H1 (cell line): ENCODE measurements at regions not wholly inside any gene's neighbourhood (a gene's known extent, or its start where the extent isn't known, plus 50 kb on each side); places are given as distances from the start of the nearest gene placed in this dataset.

ENCODE experiments used
- BACH1 ChIP-seq: IDR thresholded peaks from 2 replicates; pipeline ENCODE4 v1.6.1; 2012; ENCODE audit warnings: low read length, improper control_type of control experiment
- CBX5 ChIP-seq: fragments of 300-800, 300-1000 bp; sonication (generic); IDR thresholded peaks from 2 replicates; pipeline ENCODE4 v1.7.1; 2016; ENCODE audit warnings: antibody characterized with exemption, low read length, low read depth
- EGR1 ChIP-seq: IDR thresholded peaks from 2 replicates; pipeline ENCODE4 v1.6.1; 2011; ENCODE audit warnings: low read depth, low read length, borderline replicate concordance
- RBBP5 ChIP-seq: IDR thresholded peaks from 2 replicates; pipeline ENCODE4 v1.7.1; 2012; ENCODE audit warnings: low read depth, mild to moderate bottlenecking, inconsistent platforms, low read length, moderate library complexity, borderline replicate concordance
- RFX5 ChIP-seq: IDR thresholded peaks from 2 replicates; pipeline ENCODE4 v1.6.1; 2011; ENCODE audit warnings: low read depth, low read length, improper control_type of control experiment, borderline replicate concordance
- ZNF274 ChIP-seq: IDR thresholded peaks from 2 replicates; pipeline ENCODE4 v1.7.0; 2012; ENCODE audit warnings: low read length, borderline replicate concordance; ENCODE audit errors: extremely low read depth
- TF ChIP-seq, protein P1 (sequence below): fragments of 300-600 bp; sonication (generic); IDR thresholded peaks from 2 replicates; pipeline ENCODE4 v1.7.1; 2012; ENCODE audit warnings: low read length, moderate library complexity, mild to moderate bottlenecking, inconsistent platforms; ENCODE audit not compliant: insufficient replicate concordance

GRCh38 chr12:4172999-4173398 is 100.6 kb upstream of the CCND2 start (continued):
- TF ChIP-seq, protein P1, sequence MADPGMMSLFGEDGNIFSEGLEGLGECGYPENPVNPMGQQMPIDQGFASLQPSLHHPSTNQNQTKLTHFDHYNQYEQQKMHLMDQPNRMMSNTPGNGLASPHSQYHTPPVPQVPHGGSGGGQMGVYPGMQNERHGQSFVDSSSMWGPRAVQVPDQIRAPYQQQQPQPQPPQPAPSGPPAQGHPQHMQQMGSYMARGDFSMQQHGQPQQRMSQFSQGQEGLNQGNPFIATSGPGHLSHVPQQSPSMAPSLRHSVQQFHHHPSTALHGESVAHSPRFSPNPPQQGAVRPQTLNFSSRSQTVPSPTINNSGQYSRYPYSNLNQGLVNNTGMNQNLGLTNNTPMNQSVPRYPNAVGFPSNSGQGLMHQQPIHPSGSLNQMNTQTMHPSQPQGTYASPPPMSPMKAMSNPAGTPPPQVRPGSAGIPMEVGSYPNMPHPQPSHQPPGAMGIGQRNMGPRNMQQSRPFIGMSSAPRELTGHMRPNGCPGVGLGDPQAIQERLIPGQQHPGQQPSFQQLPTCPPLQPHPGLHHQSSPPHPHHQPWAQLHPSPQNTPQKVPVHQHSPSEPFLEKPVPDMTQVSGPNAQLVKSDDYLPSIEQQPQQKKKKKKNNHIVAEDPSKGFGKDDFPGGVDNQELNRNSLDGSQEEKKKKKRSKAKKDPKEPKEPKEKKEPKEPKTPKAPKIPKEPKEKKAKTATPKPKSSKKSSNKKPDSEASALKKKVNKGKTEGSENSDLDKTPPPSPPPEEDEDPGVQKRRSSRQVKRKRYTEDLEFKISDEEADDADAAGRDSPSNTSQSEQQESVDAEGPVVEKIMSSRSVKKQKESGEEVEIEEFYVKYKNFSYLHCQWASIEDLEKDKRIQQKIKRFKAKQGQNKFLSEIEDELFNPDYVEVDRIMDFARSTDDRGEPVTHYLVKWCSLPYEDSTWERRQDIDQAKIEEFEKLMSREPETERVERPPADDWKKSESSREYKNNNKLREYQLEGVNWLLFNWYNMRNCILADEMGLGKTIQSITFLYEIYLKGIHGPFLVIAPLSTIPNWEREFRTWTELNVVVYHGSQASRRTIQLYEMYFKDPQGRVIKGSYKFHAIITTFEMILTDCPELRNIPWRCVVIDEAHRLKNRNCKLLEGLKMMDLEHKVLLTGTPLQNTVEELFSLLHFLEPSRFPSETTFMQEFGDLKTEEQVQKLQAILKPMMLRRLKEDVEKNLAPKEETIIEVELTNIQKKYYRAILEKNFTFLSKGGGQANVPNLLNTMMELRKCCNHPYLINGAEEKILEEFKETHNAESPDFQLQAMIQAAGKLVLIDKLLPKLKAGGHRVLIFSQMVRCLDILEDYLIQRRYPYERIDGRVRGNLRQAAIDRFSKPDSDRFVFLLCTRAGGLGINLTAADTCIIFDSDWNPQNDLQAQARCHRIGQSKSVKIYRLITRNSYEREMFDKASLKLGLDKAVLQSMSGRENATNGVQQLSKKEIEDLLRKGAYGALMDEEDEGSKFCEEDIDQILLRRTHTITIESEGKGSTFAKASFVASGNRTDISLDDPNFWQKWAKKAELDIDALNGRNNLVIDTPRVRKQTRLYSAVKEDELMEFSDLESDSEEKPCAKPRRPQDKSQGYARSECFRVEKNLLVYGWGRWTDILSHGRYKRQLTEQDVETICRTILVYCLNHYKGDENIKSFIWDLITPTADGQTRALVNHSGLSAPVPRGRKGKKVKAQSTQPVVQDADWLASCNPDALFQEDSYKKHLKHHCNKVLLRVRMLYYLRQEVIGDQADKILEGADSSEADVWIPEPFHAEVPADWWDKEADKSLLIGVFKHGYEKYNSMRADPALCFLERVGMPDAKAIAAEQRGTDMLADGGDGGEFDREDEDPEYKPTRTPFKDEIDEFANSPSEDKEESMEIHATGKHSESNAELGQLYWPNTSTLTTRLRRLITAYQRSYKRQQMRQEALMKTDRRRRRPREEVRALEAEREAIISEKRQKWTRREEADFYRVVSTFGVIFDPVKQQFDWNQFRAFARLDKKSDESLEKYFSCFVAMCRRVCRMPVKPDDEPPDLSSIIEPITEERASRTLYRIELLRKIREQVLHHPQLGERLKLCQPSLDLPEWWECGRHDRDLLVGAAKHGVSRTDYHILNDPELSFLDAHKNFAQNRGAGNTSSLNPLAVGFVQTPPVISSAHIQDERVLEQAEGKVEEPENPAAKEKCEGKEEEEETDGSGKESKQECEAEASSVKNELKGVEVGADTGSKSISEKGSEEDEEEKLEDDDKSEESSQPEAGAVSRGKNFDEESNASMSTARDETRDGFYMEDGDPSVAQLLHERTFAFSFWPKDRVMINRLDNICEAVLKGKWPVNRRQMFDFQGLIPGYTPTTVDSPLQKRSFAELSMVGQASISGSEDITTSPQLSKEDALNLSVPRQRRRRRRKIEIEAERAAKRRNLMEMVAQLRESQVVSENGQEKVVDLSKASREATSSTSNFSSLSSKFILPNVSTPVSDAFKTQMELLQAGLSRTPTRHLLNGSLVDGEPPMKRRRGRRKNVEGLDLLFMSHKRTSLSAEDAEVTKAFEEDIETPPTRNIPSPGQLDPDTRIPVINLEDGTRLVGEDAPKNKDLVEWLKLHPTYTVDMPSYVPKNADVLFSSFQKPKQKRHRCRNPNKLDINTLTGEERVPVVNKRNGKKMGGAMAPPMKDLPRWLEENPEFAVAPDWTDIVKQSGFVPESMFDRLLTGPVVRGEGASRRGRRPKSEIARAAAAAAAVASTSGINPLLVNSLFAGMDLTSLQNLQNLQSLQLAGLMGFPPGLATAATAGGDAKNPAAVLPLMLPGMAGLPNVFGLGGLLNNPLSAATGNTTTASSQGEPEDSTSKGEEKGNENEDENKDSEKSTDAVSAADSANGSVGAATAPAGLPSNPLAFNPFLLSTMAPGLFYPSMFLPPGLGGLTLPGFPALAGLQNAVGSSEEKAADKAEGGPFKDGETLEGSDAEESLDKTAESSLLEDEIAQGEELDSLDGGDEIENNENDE = no peak
- TF ChIP-seq RBBP5 (no peak), RFX5 (no peak), EGR1 (no peak), BACH1 (no peak), ZNF274 (no peak), CBX5 (no peak)
